ENCODE measurements at regions not wholly inside any gene's neighbourhood (a gene's known extent, or its start where the extent isn't known, plus 50 kb on each side); places are given as distances from the start of the nearest gene placed in this dataset.

GRCh38 chr9:16318516-16319060, 551.9 kb downstream of the BNC2 start:
- TF ChIP-seq, protein P1, sequence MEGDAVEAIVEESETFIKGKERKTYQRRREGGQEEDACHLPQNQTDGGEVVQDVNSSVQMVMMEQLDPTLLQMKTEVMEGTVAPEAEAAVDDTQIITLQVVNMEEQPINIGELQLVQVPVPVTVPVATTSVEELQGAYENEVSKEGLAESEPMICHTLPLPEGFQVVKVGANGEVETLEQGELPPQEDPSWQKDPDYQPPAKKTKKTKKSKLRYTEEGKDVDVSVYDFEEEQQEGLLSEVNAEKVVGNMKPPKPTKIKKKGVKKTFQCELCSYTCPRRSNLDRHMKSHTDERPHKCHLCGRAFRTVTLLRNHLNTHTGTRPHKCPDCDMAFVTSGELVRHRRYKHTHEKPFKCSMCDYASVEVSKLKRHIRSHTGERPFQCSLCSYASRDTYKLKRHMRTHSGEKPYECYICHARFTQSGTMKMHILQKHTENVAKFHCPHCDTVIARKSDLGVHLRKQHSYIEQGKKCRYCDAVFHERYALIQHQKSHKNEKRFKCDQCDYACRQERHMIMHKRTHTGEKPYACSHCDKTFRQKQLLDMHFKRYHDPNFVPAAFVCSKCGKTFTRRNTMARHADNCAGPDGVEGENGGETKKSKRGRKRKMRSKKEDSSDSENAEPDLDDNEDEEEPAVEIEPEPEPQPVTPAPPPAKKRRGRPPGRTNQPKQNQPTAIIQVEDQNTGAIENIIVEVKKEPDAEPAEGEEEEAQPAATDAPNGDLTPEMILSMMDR (IDR thresholded peaks at IDR 0.05) = no peak
- TF ChIP-seq POLR2A (IDR thresholded peaks at IDR 0.05) = no peak

All from esophagus squamous epithelium (tissue), 4 donors.